Kasumi-1 (cell line): ENCODE measurements at regions not wholly inside any gene's neighbourhood (a gene's known extent, or its start where the extent isn't known, plus 50 kb on each side); places are given as distances from the start of the nearest gene placed in this dataset.

Source experiments
- DNase-seq, 2 experiments: peaks; one replicate each; lab custom pipeline; 2025; lab: John Stamatoyannopoulos, UW

DNA sequence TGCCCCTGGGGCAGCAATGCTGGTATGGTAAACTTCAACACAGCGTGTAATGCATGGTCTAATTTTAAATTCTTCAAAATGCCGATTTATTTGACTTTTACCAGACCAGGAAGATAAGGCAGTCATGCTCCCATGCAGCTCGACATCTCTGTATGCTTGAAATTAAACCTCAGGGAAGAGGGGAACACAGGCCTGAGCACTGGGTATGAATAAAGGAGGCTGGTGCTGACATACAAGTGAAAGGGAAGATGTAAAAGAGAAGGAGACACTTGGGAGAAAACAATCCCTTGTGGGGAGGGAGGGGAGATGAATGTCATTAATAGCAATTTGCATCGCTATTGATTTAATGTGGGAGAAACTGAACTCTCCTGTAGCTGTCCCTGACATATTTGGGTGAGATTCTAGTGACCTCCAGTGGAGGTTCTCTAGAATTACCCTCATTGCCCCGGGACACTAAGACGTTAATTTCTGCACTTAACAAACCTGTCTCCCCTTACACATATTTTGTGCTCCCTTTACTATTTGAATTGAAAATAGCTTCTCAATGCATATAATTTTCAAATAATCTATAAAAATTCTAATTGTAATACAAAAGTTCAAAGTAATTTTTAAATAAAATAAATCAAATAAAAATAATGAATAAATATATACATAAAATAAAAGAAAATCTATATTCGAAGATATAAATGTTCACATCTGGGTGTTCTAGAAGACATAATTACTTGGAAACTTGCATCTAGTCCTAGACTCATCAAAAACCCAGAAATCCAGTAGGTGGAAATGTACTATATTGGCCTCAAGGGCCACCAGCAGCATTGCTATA, 283.1 kb downstream of the LMX1A start:
- peak; percentile 41 to 57 for DNase-seq

DNA sequence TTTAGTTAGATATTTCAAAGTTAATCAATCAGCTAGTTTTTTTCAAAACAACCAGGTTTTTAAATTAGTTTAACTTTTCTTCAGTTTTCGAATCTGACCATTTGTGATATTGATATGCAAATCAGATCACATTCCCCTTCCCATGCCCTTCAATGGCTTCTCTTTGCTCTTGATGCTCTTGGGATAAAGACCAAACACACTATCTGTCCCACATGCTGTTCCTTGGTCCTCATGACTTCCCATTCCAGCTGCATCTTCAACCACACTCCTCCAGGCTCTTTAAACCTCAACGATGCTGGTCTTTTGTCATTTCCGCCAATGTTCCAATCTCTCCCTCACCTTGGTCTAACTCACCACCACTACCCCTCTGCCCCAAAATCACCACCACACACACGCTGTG, 285.8 kb downstream of the LMX1A start:
- DNase-seq = no peak

DNA sequence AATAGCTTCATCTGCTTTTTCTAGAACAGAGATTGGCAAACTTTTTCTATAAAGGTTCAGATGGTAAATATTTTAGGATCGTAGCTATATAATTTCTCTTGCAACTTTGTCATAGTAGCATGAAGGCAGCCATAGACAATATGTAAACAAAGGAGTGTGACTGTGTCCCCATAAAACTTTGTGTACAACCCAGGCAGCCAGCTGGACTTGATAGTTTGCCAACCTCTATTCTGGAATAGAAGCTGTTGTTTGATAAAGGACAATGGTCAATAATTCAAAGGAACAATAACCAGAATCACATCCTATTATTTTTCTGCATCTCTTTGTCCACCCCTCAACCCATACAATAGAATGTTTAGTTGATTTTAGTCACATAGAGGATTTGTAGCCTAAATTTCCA, 286.7 kb downstream of the LMX1A start:
- no peak for DNase-seq

DNA sequence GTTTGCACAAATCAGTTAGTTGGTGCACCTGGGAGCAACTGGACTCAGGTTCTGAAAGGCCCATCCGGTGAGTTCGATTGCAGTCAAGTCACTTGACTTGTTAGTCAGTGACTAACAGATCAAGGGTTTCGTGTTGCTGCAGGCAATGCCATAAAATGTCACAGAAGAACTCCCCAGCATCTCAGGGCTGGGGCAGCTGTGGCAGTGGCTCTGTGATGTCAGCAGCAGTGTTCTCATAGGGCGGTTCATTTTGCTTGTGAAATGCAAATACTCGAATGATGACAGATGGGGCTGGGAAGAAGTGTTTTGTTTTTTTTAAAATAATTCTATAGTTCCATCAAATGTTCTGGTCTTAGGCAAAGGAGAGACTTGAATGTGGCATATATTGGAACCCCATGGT, 287.8 kb downstream of the LMX1A start:
- DNase-seq = no peak

GRCh38 chr1:165067829-165068228, 288.7 kb downstream of the LMX1A start:
- DNase-seq = no peak

- no peak for DNase-seq
These were observed 293.1 kb downstream of the LMX1A start for GRCh38 chr1:165063181-165063965.

DNA sequence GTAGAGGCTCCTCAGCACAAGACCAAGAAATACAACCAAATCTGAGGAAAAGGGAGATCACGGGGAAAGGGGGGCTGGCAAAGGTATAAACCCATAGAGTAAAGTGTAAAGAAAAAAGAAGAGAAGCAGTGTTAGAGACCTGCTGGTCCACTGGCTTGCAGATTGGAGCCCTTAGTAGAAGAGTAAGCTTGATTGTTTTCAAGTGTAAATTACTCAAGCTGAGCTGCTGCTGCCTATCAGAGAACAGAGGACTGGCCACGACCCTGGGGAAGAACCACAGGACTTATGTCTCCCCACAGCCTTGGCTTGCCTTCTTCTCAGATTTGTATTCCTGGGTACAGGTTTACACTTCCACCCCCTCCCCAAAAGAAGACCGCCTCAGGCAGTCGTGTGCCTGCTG, 294.2 kb downstream of the LMX1A start:
- no peak for DNase-seq

DNA sequence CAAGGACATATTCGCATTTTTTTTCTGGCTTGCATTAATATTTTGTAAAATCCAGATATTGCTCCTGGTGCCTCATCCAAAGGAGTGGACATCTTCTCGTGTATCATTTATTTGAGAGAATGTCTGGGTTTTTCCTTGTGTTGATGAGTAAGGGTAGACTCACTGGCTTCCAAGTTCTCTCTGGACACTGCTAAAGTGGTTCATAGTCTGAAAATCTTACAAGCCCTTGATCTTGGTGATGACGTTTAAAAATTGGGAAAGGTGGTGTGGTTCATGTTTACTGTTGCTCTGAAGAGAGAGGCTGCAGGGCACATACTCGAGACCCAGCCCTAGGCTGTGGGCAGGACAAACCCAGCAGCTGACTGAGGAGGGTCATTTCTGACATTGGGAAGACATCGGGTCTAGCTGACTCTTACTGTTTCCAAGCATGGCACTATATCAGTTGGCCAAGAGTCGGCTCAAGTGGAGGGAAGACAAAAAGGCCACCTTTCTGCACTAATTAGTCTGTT, 296.2 kb downstream of the LMX1A start:
- no peak for DNase-seq

GRCh38 chr1:165057956-165058355, 298.6 kb downstream of the LMX1A start:
- DNase-seq = no peak

GRCh38 chr1:165056914-165057313, 299.6 kb downstream of the LMX1A start:
- DNase-seq = no peak

GRCh38 chr1:165055581-165055980, 300.9 kb downstream of the LMX1A start:
- DNase-seq = no peak

DNA sequence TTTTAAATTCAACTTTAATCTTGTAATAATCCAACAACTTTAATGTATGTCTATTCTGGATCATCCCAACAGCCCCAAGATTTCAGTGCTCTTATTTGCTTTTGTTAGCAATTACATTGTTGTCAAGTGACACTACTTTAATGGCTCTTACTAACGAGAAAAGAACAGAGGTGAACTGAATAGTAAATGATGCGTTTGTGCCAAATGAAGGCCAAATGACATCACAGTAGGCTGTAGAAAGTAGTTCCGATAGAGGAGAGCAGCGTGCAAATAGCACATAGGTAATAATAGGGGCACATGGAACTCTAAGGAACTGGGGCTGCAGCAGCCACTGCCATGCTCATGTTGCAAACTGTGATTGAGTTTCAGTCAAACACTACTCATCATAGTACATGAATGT, 301.9 kb downstream of the LMX1A start:
- no peak for DNase-seq

- no peak for DNase-seq
These were observed 303.2 kb downstream of the LMX1A start for GRCh38 chr1:165053351-165053750.

GRCh38 chr1:165052936-165053335, 303.6 kb downstream of the LMX1A start:
- DNase-seq = no peak

GRCh38 chr1:165052431-165052830, 304.1 kb downstream of the LMX1A start:
- no peak for DNase-seq

- DNase-seq = no peak
These were observed 306.3 kb downstream of the LMX1A start for GRCh38 chr1:165050246-165050645.

- no peak for DNase-seq
These were observed 308.5 kb downstream of the LMX1A start for GRCh38 chr1:165047994-165048393.

DNA sequence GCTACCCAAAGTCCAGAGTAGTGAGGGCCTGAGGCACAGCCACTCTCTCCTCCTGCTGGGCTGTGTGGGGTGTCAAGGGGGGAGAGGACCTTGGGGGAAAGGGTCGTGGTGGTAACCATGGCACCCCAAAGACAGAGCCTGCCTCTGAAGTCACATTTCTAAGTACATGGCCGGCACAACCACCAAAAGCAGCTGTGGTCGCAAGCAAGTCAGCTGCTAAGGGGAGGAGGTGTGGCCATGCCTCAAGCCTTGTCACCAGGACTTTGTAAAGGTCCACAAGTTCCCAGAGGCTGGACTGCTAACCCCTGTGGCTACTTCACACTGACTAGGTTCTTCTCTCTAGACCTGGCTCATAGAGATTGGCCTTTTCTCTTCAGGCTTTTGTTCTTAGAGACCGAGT, 310.6 kb downstream of the LMX1A start:
- no peak for DNase-seq

GRCh38 chr1:165040641-165041040, 315.9 kb downstream of the LMX1A start:
- no peak for DNase-seq

- DNase-seq = no peak
These were observed 316.5 kb downstream of the LMX1A start for GRCh38 chr1:165039996-165040395.

DNA sequence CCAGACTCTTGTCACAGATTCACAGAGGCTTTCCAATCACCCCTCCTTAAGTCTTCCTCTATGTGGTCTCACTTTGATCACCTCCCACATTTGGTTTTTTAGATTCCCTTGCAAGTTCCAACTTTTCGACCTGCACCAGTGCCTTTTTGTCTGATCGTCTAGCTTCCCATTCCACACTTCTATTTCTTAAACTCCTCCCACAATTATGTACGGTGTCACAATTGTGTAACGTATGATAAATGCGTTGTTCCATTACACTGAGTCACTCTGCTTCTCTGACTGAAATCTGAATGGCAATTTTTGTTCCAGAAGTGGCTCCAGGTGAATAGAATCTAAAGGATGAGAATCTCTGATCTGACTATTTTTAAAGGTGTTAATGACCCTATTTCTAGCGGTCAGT, 320.1 kb downstream of the LMX1A start:
- no peak for DNase-seq

GRCh38 chr1:165034136-165034809, 322.2 kb downstream of the LMX1A start:
- no peak for DNase-seq

GRCh38 chr1:165031001-165031400, 325.5 kb downstream of the LMX1A start:
- no peak for DNase-seq
